ENCODE measurements at regions not wholly inside any gene's neighbourhood (a gene's known extent, or its start where the extent isn't known, plus 50 kb on each side); places are given as distances from the start of the nearest gene placed in this dataset.

- TF ChIP-seq ZNF609 (CRISPR knock-in tag; IDR thresholded peaks at IDR 0.05; ENCODE audit: borderline replicate concordance) (no peak), HCFC1 (IDR thresholded peaks at IDR 0.05; ENCODE audit: low read depth, low read length) (no peak), PHF8 (IDR thresholded peaks at IDR 0.05; ENCODE audit: borderline replicate concordance, low read length) (no peak), EP400 (IDR thresholded peaks at IDR 0.05) (no peak), NR2C2 (CRISPR knock-in tag; IDR thresholded peaks at IDR 0.05) (no peak), NR2C2 (tag; IDR thresholded peaks at IDR 0.05) (no peak), NCOA1 (IDR thresholded peaks at IDR 0.05; ENCODE audit: low read depth) (no peak), MTF1 (CRISPR knock-in tag; IDR thresholded peaks at IDR 0.05; ENCODE audit: borderline replicate concordance) (no peak)
- TF ChIP-seq, protein P1, sequence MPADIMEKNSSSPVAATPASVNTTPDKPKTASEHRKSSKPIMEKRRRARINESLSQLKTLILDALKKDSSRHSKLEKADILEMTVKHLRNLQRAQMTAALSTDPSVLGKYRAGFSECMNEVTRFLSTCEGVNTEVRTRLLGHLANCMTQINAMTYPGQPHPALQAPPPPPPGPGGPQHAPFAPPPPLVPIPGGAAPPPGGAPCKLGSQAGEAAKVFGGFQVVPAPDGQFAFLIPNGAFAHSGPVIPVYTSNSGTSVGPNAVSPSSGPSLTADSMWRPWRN (IDR thresholded peaks at IDR 0.05; ENCODE audit: low read depth), result no peak
- TF ChIP-seq, protein P2, sequence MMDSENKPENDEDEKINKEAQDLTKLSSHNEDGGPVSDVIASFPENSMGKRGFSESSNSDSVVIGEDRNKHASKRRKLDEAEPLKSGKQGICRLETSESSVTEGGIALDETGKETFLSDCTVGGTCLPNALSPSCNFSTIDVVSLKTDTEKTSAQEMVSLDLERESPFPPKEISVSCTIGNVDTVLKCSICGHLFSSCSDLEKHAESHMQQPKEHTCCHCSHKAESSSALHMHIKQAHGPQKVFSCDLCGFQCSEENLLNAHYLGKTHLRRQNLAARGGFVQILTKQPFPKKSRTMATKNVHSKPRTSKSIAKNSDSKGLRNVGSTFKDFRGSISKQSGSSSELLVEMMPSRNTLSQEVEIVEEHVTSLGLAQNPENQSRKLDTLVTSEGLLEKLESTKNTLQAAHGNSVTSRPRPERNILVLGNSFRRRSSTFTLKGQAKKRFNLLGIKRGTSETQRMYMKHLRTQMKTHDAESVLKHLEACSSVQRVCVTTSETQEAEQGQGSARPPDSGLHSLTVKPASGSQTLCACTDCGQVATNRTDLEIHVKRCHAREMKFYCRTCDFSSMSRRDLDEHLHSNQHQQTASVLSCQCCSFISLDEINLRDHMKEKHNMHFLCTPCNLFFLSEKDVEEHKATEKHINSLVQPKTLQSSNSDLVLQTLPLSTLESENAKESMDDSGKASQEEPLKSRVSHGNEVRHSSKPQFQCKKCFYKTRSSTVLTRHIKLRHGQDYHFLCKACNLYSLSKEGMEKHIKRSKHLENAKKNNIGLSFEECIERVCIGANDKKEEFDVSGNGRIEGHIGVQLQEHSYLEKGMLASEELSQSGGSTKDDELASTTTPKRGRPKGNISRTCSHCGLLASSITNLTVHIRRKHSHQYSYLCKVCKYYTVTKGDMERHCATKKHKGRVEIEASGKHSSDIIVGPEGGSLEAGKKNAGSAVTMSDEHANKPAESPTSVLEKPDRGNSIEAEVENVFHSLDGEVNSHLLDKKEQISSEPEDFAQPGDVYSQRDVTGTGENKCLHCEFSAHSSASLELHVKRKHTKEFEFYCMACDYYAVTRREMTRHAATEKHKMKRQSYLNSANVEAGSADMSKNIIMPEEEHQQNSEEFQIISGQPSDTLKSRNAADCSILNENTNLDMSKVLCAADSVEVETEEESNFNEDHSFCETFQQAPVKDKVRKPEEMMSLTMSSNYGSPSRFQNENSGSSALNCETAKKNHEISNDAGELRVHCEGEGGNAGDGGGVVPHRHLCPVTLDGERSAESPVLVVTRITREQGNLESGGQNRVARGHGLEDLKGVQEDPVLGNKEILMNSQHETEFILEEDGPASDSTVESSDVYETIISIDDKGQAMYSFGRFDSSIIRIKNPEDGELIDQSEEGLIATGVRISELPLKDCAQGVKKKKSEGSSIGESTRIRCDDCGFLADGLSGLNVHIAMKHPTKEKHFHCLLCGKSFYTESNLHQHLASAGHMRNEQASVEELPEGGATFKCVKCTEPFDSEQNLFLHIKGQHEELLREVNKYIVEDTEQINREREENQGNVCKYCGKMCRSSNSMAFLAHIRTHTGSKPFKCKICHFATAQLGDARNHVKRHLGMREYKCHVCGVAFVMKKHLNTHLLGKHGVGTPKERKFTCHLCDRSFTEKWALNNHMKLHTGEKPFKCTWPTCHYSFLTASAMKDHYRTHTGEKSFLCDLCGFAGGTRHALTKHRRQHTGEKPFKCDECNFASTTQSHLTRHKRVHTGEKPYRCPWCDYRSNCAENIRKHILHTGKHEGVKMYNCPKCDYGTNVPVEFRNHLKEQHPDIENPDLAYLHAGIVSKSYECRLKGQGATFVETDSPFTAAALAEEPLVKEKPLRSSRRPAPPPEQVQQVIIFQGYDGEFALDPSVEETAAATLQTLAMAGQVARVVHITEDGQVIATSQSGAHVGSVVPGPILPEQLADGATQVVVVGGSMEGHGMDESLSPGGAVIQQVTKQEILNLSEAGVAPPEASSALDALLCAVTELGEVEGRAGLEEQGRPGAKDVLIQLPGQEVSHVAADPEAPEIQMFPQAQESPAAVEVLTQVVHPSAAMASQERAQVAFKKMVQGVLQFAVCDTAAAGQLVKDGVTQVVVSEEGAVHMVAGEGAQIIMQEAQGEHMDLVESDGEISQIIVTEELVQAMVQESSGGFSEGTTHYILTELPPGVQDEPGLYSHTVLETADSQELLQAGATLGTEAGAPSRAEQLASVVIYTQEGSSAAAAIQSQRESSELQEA (IDR thresholded peaks at IDR 0.05; ENCODE audit: low read depth), result no peak
Observed at GRCh38 chr9:36780186-36780585, 207.5 kb downstream of the MELK start (continued).

Measured in K562 (cell line).